Loucy (cell line): ENCODE measurements at regions not wholly inside any gene's neighbourhood (a gene's known extent, or its start where the extent isn't known, plus 50 kb on each side); places are given as distances from the start of the nearest gene placed in this dataset.
"Not testable (repeated sequence)": the region's sequence is repeated elsewhere in the genome, so short reads cannot be mapped to it uniquely, and the experiment has no call there.

ENCODE experiments used
- EZH2phosphoT487 ChIP-seq: fragments of 200-600 bp; IDR thresholded peaks from 2 replicates; pipeline ENCODE4 v1.6.1; 2018; ENCODE audit warnings: antibody characterized with exemption, mild to moderate bottlenecking, moderate library complexity, borderline replicate concordance
- TF ChIP-seq, protein P1 (sequence below): fragments of 200-600 bp; sonication (generic); conservative IDR thresholded peaks from 2 replicates; pipeline ENCODE4 v1.5.1; 2014; ENCODE audit warnings: mild to moderate bottlenecking, antibody characterized with exemption, low read length

DNA sequence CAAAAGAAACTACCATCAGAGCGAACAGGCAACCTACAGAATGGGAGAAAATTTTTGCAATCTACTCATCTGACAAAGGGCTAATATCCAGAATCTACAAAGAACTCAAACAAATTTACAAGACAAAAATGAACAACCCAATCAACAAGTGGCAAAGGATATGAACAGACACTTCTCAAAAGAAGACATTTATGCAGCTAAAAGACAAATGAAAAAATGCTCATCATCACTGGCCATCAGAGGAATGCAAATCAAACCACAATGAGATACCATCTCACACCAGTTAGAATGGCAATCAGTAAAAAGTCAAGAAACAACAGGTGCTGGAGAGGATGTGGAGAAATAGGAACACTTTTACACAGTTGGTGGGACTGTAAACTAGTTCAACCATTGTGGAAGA is 425.0 kb downstream of the NPIPA8 start:
- TF ChIP-seq, protein P1, sequence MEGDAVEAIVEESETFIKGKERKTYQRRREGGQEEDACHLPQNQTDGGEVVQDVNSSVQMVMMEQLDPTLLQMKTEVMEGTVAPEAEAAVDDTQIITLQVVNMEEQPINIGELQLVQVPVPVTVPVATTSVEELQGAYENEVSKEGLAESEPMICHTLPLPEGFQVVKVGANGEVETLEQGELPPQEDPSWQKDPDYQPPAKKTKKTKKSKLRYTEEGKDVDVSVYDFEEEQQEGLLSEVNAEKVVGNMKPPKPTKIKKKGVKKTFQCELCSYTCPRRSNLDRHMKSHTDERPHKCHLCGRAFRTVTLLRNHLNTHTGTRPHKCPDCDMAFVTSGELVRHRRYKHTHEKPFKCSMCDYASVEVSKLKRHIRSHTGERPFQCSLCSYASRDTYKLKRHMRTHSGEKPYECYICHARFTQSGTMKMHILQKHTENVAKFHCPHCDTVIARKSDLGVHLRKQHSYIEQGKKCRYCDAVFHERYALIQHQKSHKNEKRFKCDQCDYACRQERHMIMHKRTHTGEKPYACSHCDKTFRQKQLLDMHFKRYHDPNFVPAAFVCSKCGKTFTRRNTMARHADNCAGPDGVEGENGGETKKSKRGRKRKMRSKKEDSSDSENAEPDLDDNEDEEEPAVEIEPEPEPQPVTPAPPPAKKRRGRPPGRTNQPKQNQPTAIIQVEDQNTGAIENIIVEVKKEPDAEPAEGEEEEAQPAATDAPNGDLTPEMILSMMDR: not testable (repeated sequence)
- TF ChIP-seq EZH2phosphoT487: not testable (repeated sequence)
